ENCODE measurements at regions not wholly inside any gene's neighbourhood (a gene's known extent, or its start where the extent isn't known, plus 50 kb on each side); places are given as distances from the start of the nearest gene placed in this dataset.

GRCh38 chr3:168843481-168843880 lies 747.8 kb upstream of the GOLIM4 start:
- Histone ChIP-seq H3K9me3 (ENCODE audit: control insufficient read depth in 4 of 4, insufficient read depth in 3 of 4, low read length in 3 of 4) (no peaks in the 10 kb centered on the region), H3K9ac (ENCODE audit: insufficient read depth in 1 of 2, low read length in 2 of 2) (no peak overlapping the region), H3K27ac (ENCODE audit: low read depth in 1 of 2, low read length in 1 of 2) (no peak overlapping the region), H3K4me1 (ENCODE audit: control insufficient read depth in 5 of 5, insufficient read depth in 5 of 5, low read length in 5 of 5) (no peaks in the 10 kb centered on the region), H3K27me3 (ENCODE audit: control insufficient read depth in 3 of 3, insufficient read depth in 3 of 3, low read length in 2 of 3) (no peaks in the 10 kb centered on the region), H3K36me3 (ENCODE audit: control insufficient read depth in 4 of 4, insufficient read depth in 4 of 4, low read length in 4 of 4) (no peaks in the 10 kb centered on the region), H3K4me3 (no peak overlapping the region)
- DNase-seq (no peak), ATAC-seq (ENCODE audit: insufficient read depth, low FRiP score) (no peak)
- no peak for TF ChIP-seq CTCF (IDR thresholded peaks at IDR 0.05; ENCODE audit: control extremely low read depth, extremely low read depth)
- 76 to 85% methylated on average over 2 of the region's 2 CpGs for WGBS, 2 donors

DNA sequence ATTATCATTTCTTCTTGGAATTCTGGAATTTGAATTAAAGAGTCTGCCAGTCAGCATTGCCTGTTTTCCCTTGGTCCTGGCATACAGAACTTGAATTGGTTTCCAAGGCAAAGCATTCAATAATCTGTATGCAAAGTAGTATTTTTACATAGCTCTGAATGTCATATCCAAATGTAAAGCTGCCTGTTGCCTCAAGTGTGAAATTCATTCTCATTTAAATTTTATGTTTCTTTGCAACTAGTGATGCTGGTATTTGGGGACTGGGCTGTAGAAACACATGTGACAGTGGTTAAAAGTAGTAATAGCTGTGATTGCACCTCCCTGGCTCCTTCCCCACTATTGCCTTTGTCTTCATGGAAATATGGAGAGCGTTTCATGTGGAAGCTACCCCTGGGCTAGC lies 743.9 kb upstream of the GOLIM4 start:
- no peak for ATAC-seq (ENCODE audit: insufficient read depth, low FRiP score)
- H3K4me3 ChIP-seq, result no peak overlapping the region
- H3K9ac ChIP-seq (ENCODE audit: insufficient read depth in 1 of 2, low read length in 2 of 2), result no peak overlapping the region
- DNase-seq, result no peak
- no peaks in the 10 kb centered on the region for H3K4me1 ChIP-seq (ENCODE audit: control insufficient read depth in 5 of 5, insufficient read depth in 5 of 5, low read length in 5 of 5)
- no peak overlapping the region for H3K27ac ChIP-seq (ENCODE audit: low read depth in 1 of 2, low read length in 1 of 2)
- 78 to 80% methylated on average over 1 of the region's 1 CpG for WGBS, 2 donors
- H3K36me3 ChIP-seq (ENCODE audit: control insufficient read depth in 4 of 4, insufficient read depth in 4 of 4, low read length in 4 of 4), result no peaks in the 10 kb centered on the region
- no peak for TF ChIP-seq CTCF (IDR thresholded peaks at IDR 0.05; ENCODE audit: control extremely low read depth, extremely low read depth)
- no peaks in the 10 kb centered on the region for H3K9me3 ChIP-seq (ENCODE audit: control insufficient read depth in 4 of 4, insufficient read depth in 3 of 4, low read length in 3 of 4)
- no peaks in the 10 kb centered on the region for H3K27me3 ChIP-seq (ENCODE audit: control insufficient read depth in 3 of 3, insufficient read depth in 3 of 3, low read length in 2 of 3)

- ATAC-seq (ENCODE audit: insufficient read depth, low FRiP score) (no peak), DNase-seq (no peak)
- H3K9me3 ChIP-seq (ENCODE audit: control insufficient read depth in 4 of 4, insufficient read depth in 3 of 4, low read length in 3 of 4), result no peaks in the 10 kb centered on the region
- H3K27me3 ChIP-seq (ENCODE audit: control insufficient read depth in 3 of 3, insufficient read depth in 3 of 3, low read length in 2 of 3), result no peaks in the 10 kb centered on the region
- WGBS, 2 donors, result 91 to 94% methylated on average over 1 of the region's 1 CpG
- no peaks in the 10 kb centered on the region for H3K4me1 ChIP-seq (ENCODE audit: control insufficient read depth in 5 of 5, insufficient read depth in 5 of 5, low read length in 5 of 5)
- TF ChIP-seq CTCF (IDR thresholded peaks at IDR 0.05; ENCODE audit: control extremely low read depth, extremely low read depth), result no peak
- H3K27ac ChIP-seq (ENCODE audit: low read depth in 1 of 2, low read length in 1 of 2), result no peak overlapping the region
- H3K4me3 ChIP-seq, result no peak overlapping the region
- no peaks in the 10 kb centered on the region for H3K36me3 ChIP-seq (ENCODE audit: control insufficient read depth in 4 of 4, insufficient read depth in 4 of 4, low read length in 4 of 4)
- H3K9ac ChIP-seq (ENCODE audit: insufficient read depth in 1 of 2, low read length in 2 of 2), result no peak overlapping the region
Measured at GRCh38 chr3:168834558-168834957, 738.8 kb upstream of the GOLIM4 start.

- ATAC-seq (ENCODE audit: insufficient read depth, low FRiP score) (no peak), DNase-seq (no peak)
- H3K4me1 ChIP-seq (ENCODE audit: control insufficient read depth in 5 of 5, insufficient read depth in 5 of 5, low read length in 5 of 5), result peaks cover 0 to 5% (median 0%) of the 10 kb centered on the region in 5 donors
- H3K27me3 ChIP-seq (ENCODE audit: control insufficient read depth in 3 of 3, insufficient read depth in 3 of 3, low read length in 2 of 3), result no peaks in the 10 kb centered on the region
- no peak overlapping the region for H3K4me3 ChIP-seq
- peaks cover 0 to 3% (median 0%) of the 10 kb centered on the region in 4 donors for H3K36me3 ChIP-seq (ENCODE audit: control insufficient read depth in 4 of 4, insufficient read depth in 4 of 4, low read length in 4 of 4)
- H3K9ac ChIP-seq (ENCODE audit: insufficient read depth in 1 of 2, low read length in 2 of 2), result no peak overlapping the region
- WGBS, 2 donors, result 84 to 87% methylated on average over 5 of the region's 5 CpGs
- H3K27ac ChIP-seq (ENCODE audit: low read depth in 1 of 2, low read length in 1 of 2), result no peak overlapping the region
- H3K9me3 ChIP-seq (ENCODE audit: control insufficient read depth in 4 of 4, insufficient read depth in 3 of 4, low read length in 3 of 4), result no peaks in the 10 kb centered on the region
- no peak for TF ChIP-seq CTCF (IDR thresholded peaks at IDR 0.05; ENCODE audit: control extremely low read depth, extremely low read depth)
Measured at GRCh38 chr3:168828943-168829342, 733.2 kb upstream of the GOLIM4 start.
